DOHH2 (cell line): ENCODE measurements at regions not wholly inside any gene's neighbourhood (a gene's known extent, or its start where the extent isn't known, plus 50 kb on each side); places are given as distances from the start of the nearest gene placed in this dataset.

Experiments used
- H3F3A ChIP-seq: fragments of 200-600 bp; sonication (generic), shearing (Covaris generic); 2 replicates; pipeline ENCODE4 v1.6.0; 2016; ENCODE audit warnings: antibody characterized with exemption, mild to moderate bottlenecking; ENCODE audit not compliant: control insufficient read depth, insufficient read depth
- H3K27ac ChIP-seq: fragments of 200-600 bp; sonication (generic); 2 replicates; pipeline ENCODE4 v1.5.1; 2014; ENCODE audit warnings: low read depth, mild to moderate bottlenecking, low read length, moderate library complexity
- H3K27me3 ChIP-seq: fragments of 200-600 bp; sonication (generic); 2 replicates; pipeline ENCODE4 v1.6.1; 2014; ENCODE audit warnings: mild to moderate bottlenecking, low read length, mixed read lengths; ENCODE audit not compliant: control insufficient read depth
- H3K36me3 ChIP-seq: fragments of 200-600 bp; sonication (generic); 2 replicates; pipeline ENCODE4 v1.6.1; 2014; ENCODE audit warnings: mild to moderate bottlenecking, low read length, moderate library complexity, mixed read lengths; ENCODE audit not compliant: control insufficient read depth
- H3K4me1 ChIP-seq: fragments of 200-600 bp; sonication (generic); 2 replicates; pipeline ENCODE4 v1.6.1; 2014; ENCODE audit warnings: mild to moderate bottlenecking, low read length, mixed read lengths; ENCODE audit not compliant: control insufficient read depth
- H3K4me2 ChIP-seq: fragments of 200-600 bp; sonication (generic); 2 replicates; pipeline ENCODE4 v1.6.0; 2014; ENCODE audit warnings: mild to moderate bottlenecking, low read length, moderate library complexity
- H3K4me3 ChIP-seq: fragments of 200-600 bp; sonication (generic); 2 replicates; pipeline ENCODE4 v1.5.1; 2014; ENCODE audit warnings: mild to moderate bottlenecking, low read length, mixed read lengths
- H3K79me2 ChIP-seq: fragments of 200-600 bp; sonication (generic); 2 replicates; pipeline ENCODE4 v1.6.1; 2014; ENCODE audit warnings: mild to moderate bottlenecking, low read length, mixed read lengths; ENCODE audit not compliant: control insufficient read depth
- H3K9me2 ChIP-seq: fragments of 200-600 bp; sonication (generic); replicated peaks from 2 replicates; pipeline ENCODE4 v1.6.1; 2014; ENCODE audit warnings: mild to moderate bottlenecking, low read length, mixed read lengths; ENCODE audit not compliant: control insufficient read depth
- H3K9me3 ChIP-seq: fragments of 200-600 bp; sonication (generic); 2 replicates; pipeline ENCODE4 v1.6.1; 2014; ENCODE audit warnings: antibody characterized with exemption, low read length, mixed read lengths; ENCODE audit not compliant: control insufficient read depth, insufficient read depth
- H4K20me1 ChIP-seq: fragments of 200-600 bp; sonication (generic); 2 replicates; pipeline ENCODE4 v1.6.0; 2014; ENCODE audit warnings: low read depth, mild to moderate bottlenecking, antibody characterized with exemption, low read length, moderate library complexity; ENCODE audit not compliant: control insufficient read depth, insufficient read depth
- EZH2phosphoT487 ChIP-seq: fragments of 200-600 bp; sonication (generic); IDR thresholded peaks from 2 replicates; pipeline ENCODE4 v1.6.1; 2017; ENCODE audit warnings: borderline replicate concordance, mild to moderate bottlenecking, antibody characterized with exemption, low read length, moderate library complexity, mixed read lengths
- TF ChIP-seq, protein P1 (sequence below): fragments of 200-600 bp; sonication (generic); IDR thresholded peaks from one replicate; pipeline ENCODE4 v1.5.1; 2014; ENCODE audit warnings: antibody characterized with exemption, mild to moderate bottlenecking, low read depth, low read length; ENCODE audit not compliant: poor library complexity, severe bottlenecking

DNA sequence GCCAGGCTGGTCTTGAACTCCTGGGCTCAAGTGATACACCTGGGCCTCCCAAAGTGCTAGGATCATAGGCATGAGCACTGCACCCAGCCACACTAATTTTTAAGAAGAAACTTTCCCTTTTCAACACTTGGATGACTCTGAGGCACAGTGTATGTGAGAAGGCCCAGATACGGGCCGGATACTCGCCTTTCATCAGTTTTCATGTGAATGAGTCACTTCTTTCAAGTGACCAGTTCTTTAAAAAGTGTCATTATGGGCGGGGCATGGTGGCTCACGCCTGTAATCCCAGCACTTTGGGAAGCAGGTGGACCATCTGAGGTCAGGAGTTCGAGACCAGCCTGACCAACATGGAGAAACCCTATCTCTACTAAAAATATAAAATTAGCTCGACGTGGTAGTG lies 120.8 kb downstream of the CTTN start:
- no peak overlapping the region for H3K4me2 ChIP-seq
- no peak overlapping the region for H3K27ac ChIP-seq
- H3F3A ChIP-seq, result no peaks in the 10 kb centered on the region
- H3K4me3 ChIP-seq, result no peak overlapping the region
- H3K27me3 ChIP-seq, result peaks cover 9% of the 10 kb centered on the region
- peaks cover 3% of the 10 kb centered on the region; the same call in 1 of the 2 replicates for H4K20me1 ChIP-seq
- no peaks in the 10 kb centered on the region for H3K9me2 ChIP-seq
- H3K36me3 ChIP-seq, result no peaks in the 10 kb centered on the region
- H3K9me3 ChIP-seq, result no peaks in the 10 kb centered on the region
- H3K79me2 ChIP-seq, result no peaks in the 10 kb centered on the region
- TF ChIP-seq, protein P1, sequence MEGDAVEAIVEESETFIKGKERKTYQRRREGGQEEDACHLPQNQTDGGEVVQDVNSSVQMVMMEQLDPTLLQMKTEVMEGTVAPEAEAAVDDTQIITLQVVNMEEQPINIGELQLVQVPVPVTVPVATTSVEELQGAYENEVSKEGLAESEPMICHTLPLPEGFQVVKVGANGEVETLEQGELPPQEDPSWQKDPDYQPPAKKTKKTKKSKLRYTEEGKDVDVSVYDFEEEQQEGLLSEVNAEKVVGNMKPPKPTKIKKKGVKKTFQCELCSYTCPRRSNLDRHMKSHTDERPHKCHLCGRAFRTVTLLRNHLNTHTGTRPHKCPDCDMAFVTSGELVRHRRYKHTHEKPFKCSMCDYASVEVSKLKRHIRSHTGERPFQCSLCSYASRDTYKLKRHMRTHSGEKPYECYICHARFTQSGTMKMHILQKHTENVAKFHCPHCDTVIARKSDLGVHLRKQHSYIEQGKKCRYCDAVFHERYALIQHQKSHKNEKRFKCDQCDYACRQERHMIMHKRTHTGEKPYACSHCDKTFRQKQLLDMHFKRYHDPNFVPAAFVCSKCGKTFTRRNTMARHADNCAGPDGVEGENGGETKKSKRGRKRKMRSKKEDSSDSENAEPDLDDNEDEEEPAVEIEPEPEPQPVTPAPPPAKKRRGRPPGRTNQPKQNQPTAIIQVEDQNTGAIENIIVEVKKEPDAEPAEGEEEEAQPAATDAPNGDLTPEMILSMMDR, result no peak
- no peak for TF ChIP-seq EZH2phosphoT487
- H3K4me1 ChIP-seq, result peaks cover 4% of the 10 kb centered on the region

GRCh38 chr11:70521475-70522308 lies 123.4 kb downstream of the CTTN start:
- Histone ChIP-seq H3K4me1 (peaks cover 4% of the 10 kb centered on the region), H4K20me1 (peaks cover 3% of the 10 kb centered on the region; the same call in 1 of the 2 replicates), H3K9me2 (no peaks in the 10 kb centered on the region), H3K27ac (no peak overlapping the region), H3K27me3 (peaks cover 3% of the 10 kb centered on the region; the same call in 1 of the 2 replicates), H3K4me3 (no peak overlapping the region), H3F3A (no peaks in the 10 kb centered on the region), H3K9me3 (no peaks in the 10 kb centered on the region), H3K4me2 (no peak overlapping the region), H3K79me2 (no peaks in the 10 kb centered on the region), H3K36me3 (no peaks in the 10 kb centered on the region)
- TF ChIP-seq, protein P1, result no peak
- no peak for TF ChIP-seq EZH2phosphoT487

DNA sequence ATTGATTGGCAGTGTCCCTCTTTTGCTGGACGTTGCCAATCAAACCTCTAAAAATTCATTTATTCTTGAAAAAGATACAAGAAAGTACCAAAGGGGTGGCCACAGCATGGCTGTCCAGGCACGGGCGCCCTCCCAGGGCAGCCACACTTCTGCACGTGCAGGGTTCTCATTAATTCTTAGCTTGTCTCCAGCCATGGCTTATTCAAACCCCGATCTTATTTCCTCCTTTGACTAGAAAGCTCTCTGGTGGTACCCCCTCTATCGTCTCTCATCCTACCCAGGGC lies 123.9 kb downstream of the CTTN start:
- no peak overlapping the region for H3K4me2 ChIP-seq
- no peaks in the 10 kb centered on the region for H3F3A ChIP-seq
- no peaks in the 10 kb centered on the region for H3K9me2 ChIP-seq
- no peak overlapping the region for H3K4me3 ChIP-seq
- H3K27me3 ChIP-seq, result peaks cover 3% of the 10 kb centered on the region; the same call in 1 of the 2 replicates
- H3K4me1 ChIP-seq, result peaks cover 4% of the 10 kb centered on the region
- H3K9me3 ChIP-seq, result no peaks in the 10 kb centered on the region
- no peak for TF ChIP-seq EZH2phosphoT487
- TF ChIP-seq, protein P1, result no peak
- H3K36me3 ChIP-seq, result no peaks in the 10 kb centered on the region
- H4K20me1 ChIP-seq, result peaks cover 2% of the 10 kb centered on the region; the same call in 1 of the 2 replicates
- H3K27ac ChIP-seq, result no peak overlapping the region
- H3K79me2 ChIP-seq, result no peaks in the 10 kb centered on the region
